ENCODE measurements at regions not wholly inside any gene's neighbourhood (a gene's known extent, or its start where the extent isn't known, plus 50 kb on each side); places are given as distances from the start of the nearest gene placed in this dataset.

DNA sequence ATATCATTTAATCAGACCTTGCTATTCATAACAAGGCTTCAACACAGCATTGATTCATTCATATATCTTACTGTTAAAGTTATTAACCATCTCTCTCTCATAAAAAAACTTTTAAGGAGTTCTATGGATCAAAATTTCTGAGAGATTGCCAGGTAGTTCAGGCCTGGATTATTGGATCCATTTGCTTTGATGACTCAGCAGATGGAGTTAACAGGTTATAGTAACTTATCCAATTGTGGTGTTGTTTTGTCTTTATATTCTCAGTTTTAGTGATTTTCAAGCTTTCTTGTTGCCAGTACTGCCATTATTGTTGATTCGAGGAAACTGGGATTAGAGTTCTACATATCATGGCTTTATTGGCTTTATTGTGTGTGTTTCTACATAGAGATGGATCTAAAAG, 195.7 kb upstream of the MMADHC start:
- TF ChIP-seq, protein P1, sequence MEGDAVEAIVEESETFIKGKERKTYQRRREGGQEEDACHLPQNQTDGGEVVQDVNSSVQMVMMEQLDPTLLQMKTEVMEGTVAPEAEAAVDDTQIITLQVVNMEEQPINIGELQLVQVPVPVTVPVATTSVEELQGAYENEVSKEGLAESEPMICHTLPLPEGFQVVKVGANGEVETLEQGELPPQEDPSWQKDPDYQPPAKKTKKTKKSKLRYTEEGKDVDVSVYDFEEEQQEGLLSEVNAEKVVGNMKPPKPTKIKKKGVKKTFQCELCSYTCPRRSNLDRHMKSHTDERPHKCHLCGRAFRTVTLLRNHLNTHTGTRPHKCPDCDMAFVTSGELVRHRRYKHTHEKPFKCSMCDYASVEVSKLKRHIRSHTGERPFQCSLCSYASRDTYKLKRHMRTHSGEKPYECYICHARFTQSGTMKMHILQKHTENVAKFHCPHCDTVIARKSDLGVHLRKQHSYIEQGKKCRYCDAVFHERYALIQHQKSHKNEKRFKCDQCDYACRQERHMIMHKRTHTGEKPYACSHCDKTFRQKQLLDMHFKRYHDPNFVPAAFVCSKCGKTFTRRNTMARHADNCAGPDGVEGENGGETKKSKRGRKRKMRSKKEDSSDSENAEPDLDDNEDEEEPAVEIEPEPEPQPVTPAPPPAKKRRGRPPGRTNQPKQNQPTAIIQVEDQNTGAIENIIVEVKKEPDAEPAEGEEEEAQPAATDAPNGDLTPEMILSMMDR (conservative IDR thresholded peaks at IDR 0.05 in 1 of 2, IDR thresholded peaks at IDR 0.05 in 1 of 2; ENCODE audit: extremely low read depth in 1 of 2, insufficient read depth in 1 of 2, low read depth in 1 of 2, low read length in 2 of 2) = no peak
- no peak for TF ChIP-seq EZH2 (IDR thresholded peaks at IDR 0.05; ENCODE audit: borderline replicate concordance, low read length)
